Esophagus squamous epithelium (tissue), 4 donors: ENCODE measurements at regions not wholly inside any gene's neighbourhood (a gene's known extent, or its start where the extent isn't known, plus 50 kb on each side); places are given as distances from the start of the nearest gene placed in this dataset.

Experiments
- CTCF ChIP-seq, 6 experiments: fragments of 450-650 bp in 4 of 6; fragments of 200-600 bp in 2 of 6; sonication (generic) in 2 of 6; IDR thresholded peaks; one replicate each; pipeline ENCODE4 v1.5.1; 2016 to 2019; ENCODE audit warnings: antibody characterized with exemption in 6 of 6, mild to moderate bottlenecking in 4 of 6, moderate library complexity in 4 of 6
- POLR2A ChIP-seq, 4 donors: fragments of 450-650 bp; IDR thresholded peaks; one replicate each; pipeline ENCODE4 v1.6.1; 2017; ENCODE audit warnings: antibody characterized with exemption in 4 of 4, mild to moderate bottlenecking in 4 of 4, moderate library complexity in 3 of 4

DNA sequence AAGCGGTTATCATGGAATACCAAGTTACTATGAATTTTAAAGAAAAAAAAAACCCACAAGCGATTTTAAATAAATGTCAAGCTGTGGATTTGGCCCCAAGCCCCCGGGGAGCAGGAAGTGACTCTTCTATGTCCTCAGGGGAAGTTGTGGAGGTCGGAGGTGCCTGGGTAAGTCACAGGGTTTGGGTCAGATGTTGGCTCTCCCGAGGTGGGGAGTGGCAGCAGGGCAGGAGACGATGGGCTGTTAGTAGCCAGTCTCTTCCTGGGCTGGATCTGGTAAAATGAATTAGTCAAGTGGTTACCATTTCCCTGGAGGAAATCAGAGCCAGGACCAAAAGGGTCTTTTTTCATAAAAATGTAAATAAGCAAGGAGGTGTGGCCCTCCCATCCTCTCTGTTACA, 316.7 kb downstream of the TLE3 start:
- TF ChIP-seq CTCF (IDR thresholded peaks at IDR 0.05) (no peak), POLR2A (IDR thresholded peaks at IDR 0.05) (no peak)
